ENCODE measurements at regions not wholly inside any gene's neighbourhood (a gene's known extent, or its start where the extent isn't known, plus 50 kb on each side); places are given as distances from the start of the nearest gene placed in this dataset.
"Not testable (repeated sequence)": the region's sequence is repeated elsewhere in the genome, so short reads cannot be mapped to it uniquely, and the experiment has no call there.

- H3K79me2 ChIP-seq (ENCODE audit: control insufficient read depth in 1 of 2, insufficient read depth in 2 of 2, low read length in 2 of 2); H3K18ac ChIP-seq (ENCODE audit: extremely low read depth, low read length); H3K9me3 ChIP-seq (ENCODE audit: insufficient read depth in 2 of 2, low read depth in 1 of 2, low read length in 1 of 2); H3K23me2 ChIP-seq (ENCODE audit: low read depth, low read length); H3K36me3 ChIP-seq (ENCODE audit: control insufficient read depth in 2 of 4, insufficient read depth in 4 of 4, low read length in 3 of 4); CTCF ChIA-PET (ENCODE audit: partially characterized antibody); H4K8ac ChIP-seq (ENCODE audit: extremely low read depth, insufficient read depth, low read length); H3K23ac ChIP-seq (ENCODE audit: insufficient read length); H3K56ac ChIP-seq (replicated peaks; ENCODE audit: insufficient read length, low read depth, low read length); FAIRE-seq; H2BK15ac ChIP-seq (ENCODE audit: low read length); H3K4me3 ChIP-seq (ENCODE audit: extremely low read depth in 1 of 4, insufficient read depth in 2 of 4, low read depth in 3 of 4, low read length in 4 of 4); H3K79me1 ChIP-seq (ENCODE audit: low read depth, low read length); H2BK20ac ChIP-seq (ENCODE audit: low read length); H4K20me1 ChIP-seq (replicated peaks in 1 of 2; ENCODE audit: control insufficient read depth in 1 of 2, insufficient read depth in 2 of 2, low read length in 2 of 2); H2BK12ac ChIP-seq (ENCODE audit: low read depth, low read length); H3K4me2 ChIP-seq (ENCODE audit: insufficient read depth in 1 of 2, low read depth in 2 of 2, low read length in 2 of 2); H3K27me3 ChIP-seq (replicated peaks in 1 of 4; ENCODE audit: control insufficient read depth in 3 of 4, extremely low read depth in 1 of 4, insufficient read depth in 3 of 4, low read length in 3 of 4); H3K27ac ChIP-seq (ENCODE audit: low read depth, low read length); H2AFZ ChIP-seq (ENCODE audit: low read length); POLR2A ChIA-PET (ENCODE audit: partially characterized antibody); H4K91ac ChIP-seq (replicated peaks; ENCODE audit: insufficient read length, low read length); H2BK120ac ChIP-seq (replicated peaks; ENCODE audit: low read depth, low read length); H2BK5ac ChIP-seq (ENCODE audit: low read depth, low read length); H2AK5ac ChIP-seq (ENCODE audit: low read depth, low read length); H3K4ac ChIP-seq (replicated peaks; ENCODE audit: insufficient read length, low read depth, low read length); H3K14ac ChIP-seq (ENCODE audit: insufficient read length); DNase-seq (ENCODE audit: low read depth in 1 of 2, low spot score in 2 of 2); H4K5ac ChIP-seq (ENCODE audit: insufficient read length, low read depth, low read length); H3K9ac ChIP-seq (replicated peaks in 1 of 4; ENCODE audit: extremely low read depth in 1 of 4, low read depth in 3 of 4, low read length in 3 of 4); H3K4me1 ChIP-seq (replicated peaks in 1 of 4; ENCODE audit: control insufficient read depth in 3 of 4, insufficient read depth in 4 of 4, low read length in 3 of 4): not testable (repeated sequence)
- WGBS, 2 experiments (ENCODE audit: extremely low coverage in 1 of 2, insufficient coverage in 1 of 2, insufficient read length in 1 of 2, insufficient replicate concordance in 2 of 2, low coverage in 1 of 2, low lambda C conversion rate in 2 of 2, missing lambda C conversion rate in 1 of 2) = 90% methylated on average over 1 of the region's 1 CpG; no CpG with 5 or more reads in 1 of the 2 experiments
These were observed 161.7 kb downstream of the KCNJ2 start for GRCh38 chr17:70331066-70331465.
